ENCODE measurements at regions not wholly inside any gene's neighbourhood (a gene's known extent, or its start where the extent isn't known, plus 50 kb on each side); places are given as distances from the start of the nearest gene placed in this dataset.

DNA sequence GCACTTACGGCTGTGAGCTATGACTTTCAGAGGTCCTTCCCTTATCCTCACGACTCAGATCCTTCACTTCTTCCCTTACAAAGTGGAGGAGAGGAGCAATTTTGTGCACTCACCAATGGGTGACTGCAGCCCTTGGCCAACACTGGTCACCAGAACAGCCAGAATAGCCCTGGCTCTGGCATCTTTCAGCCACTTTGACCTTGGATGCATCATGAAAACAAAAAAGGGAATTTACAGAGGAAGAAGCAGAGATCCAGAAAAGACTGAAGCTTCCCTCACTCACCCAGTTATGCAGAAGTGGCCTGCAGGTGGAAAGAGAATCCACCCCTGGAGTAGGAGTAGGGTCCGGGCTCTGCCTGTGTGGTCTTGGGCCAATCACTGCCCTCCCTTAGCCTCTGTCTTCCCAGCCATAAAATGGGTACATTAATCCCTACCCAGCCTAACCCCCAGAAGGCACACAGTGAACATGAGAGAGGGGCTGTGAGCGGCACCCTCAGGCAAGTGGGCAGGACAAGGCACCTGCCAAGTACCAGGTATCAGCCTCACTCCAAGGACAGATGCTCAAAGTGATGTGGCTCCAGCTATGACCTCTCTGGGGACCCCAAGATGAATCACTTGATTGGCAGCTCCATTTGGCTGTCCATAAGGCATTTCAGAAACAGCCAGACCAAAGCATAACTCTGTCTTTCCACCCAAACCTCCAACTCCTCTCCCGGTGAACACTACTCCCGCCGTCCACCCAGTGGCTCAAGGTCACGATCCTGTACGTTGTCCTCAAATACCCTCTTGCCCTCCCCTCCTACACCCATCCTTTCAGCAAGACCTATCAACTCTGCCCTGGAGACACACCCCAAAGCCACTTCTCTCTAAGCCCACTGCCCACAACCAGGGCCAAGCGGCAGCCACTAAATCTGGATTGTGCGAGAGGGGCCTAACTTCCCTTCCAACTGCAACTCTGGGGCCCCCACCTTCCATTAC lies 129.8 kb upstream of the ZMIZ1 start:
- no peak for TF ChIP-seq EP300 (IDR thresholded peaks at IDR 0.05; ENCODE audit: borderline replicate concordance)
- no peak for TF ChIP-seq EGR1 (IDR thresholded peaks at IDR 0.05)
- no peak for TF ChIP-seq TCF12 (IDR thresholded peaks at IDR 0.05; ENCODE audit: low read depth)
- TF ChIP-seq, protein P1, sequence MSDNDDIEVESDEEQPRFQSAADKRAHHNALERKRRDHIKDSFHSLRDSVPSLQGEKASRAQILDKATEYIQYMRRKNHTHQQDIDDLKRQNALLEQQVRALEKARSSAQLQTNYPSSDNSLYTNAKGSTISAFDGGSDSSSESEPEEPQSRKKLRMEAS (IDR thresholded peaks at IDR 0.05): no peak
- no peak for TF ChIP-seq CREB1 (IDR thresholded peaks at IDR 0.05; ENCODE audit: low read depth)
- TF ChIP-seq RAD21 (IDR thresholded peaks at IDR 0.05; ENCODE audit: low read depth): no peak
- no peak for TF ChIP-seq TAF1 (IDR thresholded peaks at IDR 0.05; ENCODE audit: low read depth)
- no peak for TF ChIP-seq FOXM1 (IDR thresholded peaks at IDR 0.05; ENCODE audit: borderline replicate concordance, low read depth)
- TF ChIP-seq, protein P2, sequence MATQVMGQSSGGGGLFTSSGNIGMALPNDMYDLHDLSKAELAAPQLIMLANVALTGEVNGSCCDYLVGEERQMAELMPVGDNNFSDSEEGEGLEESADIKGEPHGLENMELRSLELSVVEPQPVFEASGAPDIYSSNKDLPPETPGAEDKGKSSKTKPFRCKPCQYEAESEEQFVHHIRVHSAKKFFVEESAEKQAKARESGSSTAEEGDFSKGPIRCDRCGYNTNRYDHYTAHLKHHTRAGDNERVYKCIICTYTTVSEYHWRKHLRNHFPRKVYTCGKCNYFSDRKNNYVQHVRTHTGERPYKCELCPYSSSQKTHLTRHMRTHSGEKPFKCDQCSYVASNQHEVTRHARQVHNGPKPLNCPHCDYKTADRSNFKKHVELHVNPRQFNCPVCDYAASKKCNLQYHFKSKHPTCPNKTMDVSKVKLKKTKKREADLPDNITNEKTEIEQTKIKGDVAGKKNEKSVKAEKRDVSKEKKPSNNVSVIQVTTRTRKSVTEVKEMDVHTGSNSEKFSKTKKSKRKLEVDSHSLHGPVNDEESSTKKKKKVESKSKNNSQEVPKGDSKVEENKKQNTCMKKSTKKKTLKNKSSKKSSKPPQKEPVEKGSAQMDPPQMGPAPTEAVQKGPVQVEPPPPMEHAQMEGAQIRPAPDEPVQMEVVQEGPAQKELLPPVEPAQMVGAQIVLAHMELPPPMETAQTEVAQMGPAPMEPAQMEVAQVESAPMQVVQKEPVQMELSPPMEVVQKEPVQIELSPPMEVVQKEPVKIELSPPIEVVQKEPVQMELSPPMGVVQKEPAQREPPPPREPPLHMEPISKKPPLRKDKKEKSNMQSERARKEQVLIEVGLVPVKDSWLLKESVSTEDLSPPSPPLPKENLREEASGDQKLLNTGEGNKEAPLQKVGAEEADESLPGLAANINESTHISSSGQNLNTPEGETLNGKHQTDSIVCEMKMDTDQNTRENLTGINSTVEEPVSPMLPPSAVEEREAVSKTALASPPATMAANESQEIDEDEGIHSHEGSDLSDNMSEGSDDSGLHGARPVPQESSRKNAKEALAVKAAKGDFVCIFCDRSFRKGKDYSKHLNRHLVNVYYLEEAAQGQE (IDR thresholded peaks at IDR 0.05; ENCODE audit: low read depth): no peak
- no peak for TF ChIP-seq TEAD4 (IDR thresholded peaks at IDR 0.05)

Data from Ishikawa (cell line).